Thyroid gland (tissue), 4 donors: ENCODE measurements at regions not wholly inside any gene's neighbourhood (a gene's known extent, or its start where the extent isn't known, plus 50 kb on each side); places are given as distances from the start of the nearest gene placed in this dataset.

Experiments
- DNase-seq, 2 donors: peaks; one replicate each; pipeline ENCODE4 v3.0.0-alpha.2; 2019
- H3K27ac ChIP-seq, 3 donors: fragments of 200-600 bp; sonication (generic); 1 replicate in 2 of 3; 2 replicates in 1 of 3; pipeline ENCODE4 v1.5.1; 2016 to 2019; ENCODE audit warnings: mild to moderate bottlenecking in 1 of 3, moderate library complexity in 1 of 3
- H3K27me3 ChIP-seq: fragments of 200-600 bp; sonication (generic); one replicate; pipeline ENCODE4 v1.5.1; 2019
- H3K36me3 ChIP-seq, 2 donors: fragments of 200-600 bp; sonication (generic); one replicate each; pipeline ENCODE4 v1.5.1; 2016 to 2019
- H3K4me1 ChIP-seq, 2 donors: fragments of 200-600 bp; sonication (generic); one replicate each; pipeline ENCODE4 v1.5.1; 2017 to 2019
- H3K4me3 ChIP-seq, 3 donors: fragments of 200-600 bp; sonication (generic); replicated peaks in 1 of 3; 1 replicate in 2 of 3; 2 replicates in 1 of 3; pipeline ENCODE4 v1.5.1; 2016; ENCODE audit warnings: mild to moderate bottlenecking in 1 of 3
- H3K9me3 ChIP-seq: fragments of 200-600 bp; sonication (generic); one replicate; pipeline ENCODE4 v1.5.1; 2017
- CTCF ChIP-seq, 6 experiments: fragments of 200-600 bp in 3 of 6; fragments of 450-650 bp in 3 of 6; sonication (generic) in 3 of 6; IDR thresholded peaks; one replicate each; pipeline ENCODE4 v1.5.1; 2016 to 2019; ENCODE audit warnings: antibody characterized with exemption in 6 of 6, mild to moderate bottlenecking in 2 of 6, inconsistent platforms in 1 of 6, moderate library complexity in 1 of 6
- POLR2A ChIP-seq, 2 donors: fragments of 450-650 bp; IDR thresholded peaks; one replicate each; pipeline ENCODE4 v1.6.1; 2017; ENCODE audit warnings: antibody characterized with exemption in 2 of 2, mild to moderate bottlenecking in 2 of 2, moderate library complexity in 1 of 2
- WGBS, 2 donors: methylation state at CpG; one replicate each; pipeline ENCODE4 v1.1.5; 2017; 5-methylcytosine and 5-hydroxymethylcytosine counted together
- intact Hi-C: fragments of 100-400 bp; cut with DNase I; formaldehyde crosslinking; loops from one replicate; pipeline ENCODE4 v1.15.1; 2023

DNA sequence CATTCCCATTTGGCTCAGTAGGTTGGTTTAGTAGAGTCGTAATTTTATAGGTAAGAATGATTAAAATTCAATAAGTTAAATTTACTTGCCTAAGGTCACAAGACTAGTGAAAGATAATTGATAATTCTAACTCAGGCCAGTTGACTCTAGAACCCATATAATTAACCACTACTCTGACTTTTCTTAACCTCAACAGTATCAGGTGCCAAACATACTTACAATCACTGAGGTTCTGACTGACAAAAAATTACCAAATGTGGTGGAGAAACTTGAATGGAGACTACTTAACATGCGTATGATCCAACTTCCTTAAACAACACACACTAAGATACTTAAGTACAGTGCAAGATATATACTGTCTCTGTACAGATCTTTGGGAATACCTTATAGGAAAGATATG is 667.3 kb upstream of the SORCS1 start:
- H3K9me3 ChIP-seq: no peaks in the 10 kb centered on the region
- H3K4me1 ChIP-seq: no peaks in the 10 kb centered on the region
- no peak for DNase-seq
- H3K27ac ChIP-seq: no peak overlapping the region
- H3K36me3 ChIP-seq: no peaks in the 10 kb centered on the region
- H3K4me3 ChIP-seq: no peak overlapping the region
- H3K27me3 ChIP-seq: no peaks in the 10 kb centered on the region
- TF ChIP-seq POLR2A (IDR thresholded peaks at IDR 0.05) (no peak), CTCF (IDR thresholded peaks at IDR 0.05) (no peak)
- WGBS, 2 donors: 94 to 95% methylated on average over 2 of the region's 2 CpGs
- intact Hi-C loops: no loop called here

- peak in 1 of 2 donors; percentile 7 for DNase-seq
- Histone ChIP-seq H3K9me3 (no peaks in the 10 kb centered on the region), H3K4me1 (no peaks in the 10 kb centered on the region), H3K27me3 (no peaks in the 10 kb centered on the region), H3K4me3 (no peak overlapping the region), H3K27ac (no peak overlapping the region), H3K36me3 (no peaks in the 10 kb centered on the region)
- intact Hi-C loops: no loop called here
- WGBS, 2 donors: 44 to 45% methylated on average over 3 of the region's 3 CpGs
- TF ChIP-seq POLR2A (IDR thresholded peaks at IDR 0.05) (no peak), CTCF (IDR thresholded peaks at IDR 0.05) (no peak)
Observed at GRCh38 chr10:107829161-107829560, 664.7 kb upstream of the SORCS1 start.

DNA sequence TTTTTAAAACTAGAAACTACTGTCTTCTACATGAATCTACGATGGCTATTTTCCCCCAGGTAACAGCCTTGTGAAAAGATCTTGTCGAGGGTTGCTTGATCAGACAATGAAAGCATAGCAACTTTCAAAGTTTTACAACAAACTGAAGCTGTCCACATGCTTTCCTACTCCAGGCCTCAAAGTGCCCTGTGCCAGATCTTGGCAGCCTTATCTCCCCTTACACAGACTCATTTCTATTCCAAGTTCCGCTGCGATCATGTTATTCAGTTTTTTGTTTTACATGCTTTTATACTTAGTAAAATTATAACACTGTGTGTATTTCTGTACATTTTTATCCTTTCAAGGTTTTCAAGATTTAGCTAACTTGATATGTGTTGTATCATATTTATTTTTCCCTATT is 661.7 kb upstream of the SORCS1 start:
- DNase-seq: no peak
- Histone ChIP-seq H3K27ac (no peak overlapping the region), H3K4me1 (no peaks in the 10 kb centered on the region), H3K9me3 (no peaks in the 10 kb centered on the region), H3K27me3 (no peaks in the 10 kb centered on the region), H3K4me3 (no peak overlapping the region), H3K36me3 (no peaks in the 10 kb centered on the region)
- intact Hi-C loops: no loop called here
- WGBS, 2 donors: 44 to 51% methylated on average over 4 of the region's 4 CpGs
- TF ChIP-seq CTCF (IDR thresholded peaks at IDR 0.05): no peak
- TF ChIP-seq POLR2A (IDR thresholded peaks at IDR 0.05): no peak

- no peak overlapping the region for H3K4me3 ChIP-seq
- TF ChIP-seq POLR2A (IDR thresholded peaks at IDR 0.05) (no peak), CTCF (IDR thresholded peaks at IDR 0.05) (peak in 4 of 6 experiments; percentile 32 to 67 (median 66))
- peak; percentile 55 to 61 for DNase-seq
- H3K9me3 ChIP-seq: no peaks in the 10 kb centered on the region
- no peaks in the 10 kb centered on the region for H3K4me1 ChIP-seq
- no peak overlapping the region for H3K27ac ChIP-seq
- H3K27me3 ChIP-seq: no peaks in the 10 kb centered on the region
- 51 to 66% methylated on average over 6 of the region's 6 CpGs for WGBS, 2 donors
- no peaks in the 10 kb centered on the region for H3K36me3 ChIP-seq
- intact Hi-C loops: no loop called here
Observed at GRCh38 chr10:107814865-107815487, 650.5 kb upstream of the SORCS1 start.

GRCh38 chr10:107813451-107814162 is 649.1 kb upstream of the SORCS1 start:
- no peaks in the 10 kb centered on the region for H3K9me3 ChIP-seq
- no peak for TF ChIP-seq CTCF (IDR thresholded peaks at IDR 0.05)
- no peak for TF ChIP-seq POLR2A (IDR thresholded peaks at IDR 0.05)
- intact Hi-C loops: no loop called here
- no peaks in the 10 kb centered on the region for H3K27me3 ChIP-seq
- 85 to 89% methylated on average over 8 of the region's 8 CpGs for WGBS, 2 donors
- no peak for DNase-seq
- no peak overlapping the region for H3K4me3 ChIP-seq
- no peak overlapping the region for H3K27ac ChIP-seq
- no peaks in the 10 kb centered on the region for H3K4me1 ChIP-seq
- no peaks in the 10 kb centered on the region for H3K36me3 ChIP-seq
